ENCODE measurements at regions not wholly inside any gene's neighbourhood (a gene's known extent, or its start where the extent isn't known, plus 50 kb on each side); places are given as distances from the start of the nearest gene placed in this dataset.

DNA sequence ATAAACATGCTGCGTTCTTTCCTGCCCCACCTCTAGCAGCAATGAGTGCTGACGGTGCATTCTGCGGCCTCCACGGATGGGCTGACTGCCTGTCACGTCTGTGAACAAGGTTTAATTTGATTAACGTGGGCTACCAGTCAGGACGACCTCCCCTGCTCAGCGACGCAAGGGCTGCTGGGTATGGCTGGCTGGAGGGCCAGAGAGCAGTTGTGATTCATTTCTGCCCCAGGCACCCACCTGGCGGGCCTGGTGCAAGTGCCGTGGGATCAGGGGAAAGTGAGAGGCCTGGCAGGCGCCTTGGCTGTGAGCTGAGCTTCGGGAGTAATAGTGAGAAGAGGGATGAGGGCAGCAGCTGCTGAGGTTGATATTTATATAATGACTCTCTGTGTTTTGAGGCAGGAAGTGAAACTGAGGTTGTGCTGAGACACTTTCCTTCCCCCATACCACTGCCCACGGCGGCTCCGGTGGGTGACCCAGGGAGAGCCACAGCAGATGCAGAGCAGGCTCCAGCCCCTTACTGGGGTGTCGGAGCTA, 190.4 kb upstream of the BCL6 start:
- no peak for DNase-seq

DNA sequence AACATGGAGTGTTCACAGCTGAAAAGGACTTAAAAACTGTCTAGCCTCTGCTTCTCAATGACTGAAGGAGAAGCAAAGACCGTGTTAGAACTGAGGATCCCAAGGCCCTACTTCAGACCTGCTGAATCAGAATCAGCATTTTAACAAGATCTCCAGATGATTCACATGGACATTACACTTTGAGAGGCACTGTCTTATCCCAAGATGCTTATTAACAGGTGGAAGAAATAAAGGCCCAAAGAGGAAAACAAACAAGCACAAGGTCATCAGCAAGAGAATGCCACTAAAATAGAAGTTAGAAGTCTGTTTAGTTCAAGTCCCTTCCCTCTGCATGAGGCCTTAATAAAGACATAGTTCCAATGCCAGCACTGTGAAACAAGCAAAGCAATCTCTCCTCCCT, 191.4 kb upstream of the BCL6 start:
- no peak for DNase-seq

DNA sequence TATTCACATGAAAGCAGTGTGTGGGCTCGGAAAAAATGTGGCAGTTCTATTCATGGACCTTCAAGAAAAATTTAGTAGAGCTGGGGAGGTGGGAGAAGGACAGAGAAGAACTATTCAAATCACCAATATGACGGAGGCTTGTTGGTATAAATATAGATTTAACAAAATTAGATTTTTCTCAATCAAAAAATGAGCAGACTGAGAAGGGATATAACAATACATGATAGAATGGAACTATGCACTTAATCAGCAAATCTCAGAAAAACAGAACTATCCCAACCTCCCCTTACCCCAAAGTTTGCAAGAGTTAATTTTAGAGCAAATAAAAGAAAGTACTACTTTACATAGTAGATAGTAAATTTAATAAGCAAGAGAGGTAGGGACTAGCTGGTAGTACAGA, 194.6 kb upstream of the BCL6 start:
- DNase-seq: no peak

DNA sequence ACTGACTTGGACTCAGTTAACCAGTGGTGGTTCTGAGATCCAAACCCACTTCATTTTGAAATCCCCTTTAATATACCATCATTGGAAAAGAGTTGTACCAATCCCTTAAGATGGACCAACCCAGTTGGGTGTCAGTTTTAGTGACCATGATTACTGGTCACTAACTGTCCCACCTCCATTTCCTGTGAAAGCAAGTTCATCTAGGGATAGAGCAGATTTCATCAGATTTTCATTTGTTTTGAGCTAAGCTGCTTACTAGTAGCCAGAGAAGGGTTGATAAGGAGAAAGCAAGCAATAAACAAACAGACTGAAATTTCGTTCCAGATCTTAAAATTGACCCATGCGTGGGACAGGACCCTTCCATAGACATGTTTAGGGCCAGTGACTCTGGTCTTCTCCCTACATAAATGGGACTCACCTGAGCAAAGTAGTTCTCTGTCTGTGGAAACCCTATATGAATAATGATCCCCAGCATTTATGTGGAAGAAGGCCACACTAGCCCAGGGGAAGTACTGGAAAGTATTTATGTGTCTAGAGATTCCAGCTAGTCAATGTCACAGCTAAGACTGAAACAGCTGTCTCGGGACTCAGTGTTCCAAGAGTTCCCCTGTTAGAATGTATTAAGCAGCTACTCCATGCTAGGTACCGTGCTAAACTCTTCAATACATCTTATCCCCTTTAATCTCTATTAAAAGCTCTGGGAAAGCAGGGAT, 196.0 kb upstream of the BCL6 start:
- no peak for DNase-seq

DNA sequence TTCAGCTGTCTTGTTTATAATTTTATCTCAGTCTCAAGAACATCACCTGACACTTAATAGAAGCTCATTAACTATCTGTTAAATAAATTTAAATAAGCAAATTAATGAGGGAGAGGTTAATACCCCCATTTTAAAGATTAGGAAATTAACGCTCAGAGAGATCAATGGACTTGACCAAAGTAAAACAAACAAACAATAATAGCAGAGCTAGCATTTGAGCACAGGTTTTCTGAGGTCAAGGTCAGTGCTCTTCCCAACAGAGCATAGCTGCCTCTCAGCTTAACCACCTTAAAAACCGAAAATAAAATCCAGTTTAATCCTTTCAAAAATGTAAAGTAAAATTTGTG, 196.6 kb upstream of the BCL6 start:
- no peak for DNase-seq

DNA sequence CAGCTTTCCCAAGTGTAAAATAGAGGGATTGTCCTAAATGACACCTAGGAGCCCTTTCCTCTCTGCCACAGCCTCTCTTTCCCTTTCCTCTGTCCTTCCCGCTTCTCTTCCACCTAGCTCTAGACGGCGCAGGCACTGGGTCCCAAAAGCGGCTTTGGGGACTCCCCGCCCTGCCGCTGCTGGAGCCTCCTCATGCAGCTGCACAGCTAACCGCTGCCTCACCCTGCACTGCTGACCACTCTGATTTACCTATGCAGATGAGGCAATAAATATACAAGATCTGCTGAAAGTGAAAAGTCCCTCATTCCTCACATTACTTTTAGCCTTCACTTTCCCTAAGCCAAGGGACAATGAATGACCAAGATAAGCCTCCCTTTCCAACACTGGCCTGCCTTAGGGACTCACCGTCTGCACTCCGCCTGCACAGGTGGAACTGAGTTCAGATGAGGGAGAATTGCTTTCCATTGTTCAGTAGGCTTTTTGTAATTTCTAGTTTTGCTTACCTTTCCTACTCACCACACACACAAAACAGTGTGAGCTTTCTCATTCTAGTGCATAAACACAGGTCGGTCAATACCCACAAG, 197.5 kb upstream of the BCL6 start:
- no peak for DNase-seq

DNA sequence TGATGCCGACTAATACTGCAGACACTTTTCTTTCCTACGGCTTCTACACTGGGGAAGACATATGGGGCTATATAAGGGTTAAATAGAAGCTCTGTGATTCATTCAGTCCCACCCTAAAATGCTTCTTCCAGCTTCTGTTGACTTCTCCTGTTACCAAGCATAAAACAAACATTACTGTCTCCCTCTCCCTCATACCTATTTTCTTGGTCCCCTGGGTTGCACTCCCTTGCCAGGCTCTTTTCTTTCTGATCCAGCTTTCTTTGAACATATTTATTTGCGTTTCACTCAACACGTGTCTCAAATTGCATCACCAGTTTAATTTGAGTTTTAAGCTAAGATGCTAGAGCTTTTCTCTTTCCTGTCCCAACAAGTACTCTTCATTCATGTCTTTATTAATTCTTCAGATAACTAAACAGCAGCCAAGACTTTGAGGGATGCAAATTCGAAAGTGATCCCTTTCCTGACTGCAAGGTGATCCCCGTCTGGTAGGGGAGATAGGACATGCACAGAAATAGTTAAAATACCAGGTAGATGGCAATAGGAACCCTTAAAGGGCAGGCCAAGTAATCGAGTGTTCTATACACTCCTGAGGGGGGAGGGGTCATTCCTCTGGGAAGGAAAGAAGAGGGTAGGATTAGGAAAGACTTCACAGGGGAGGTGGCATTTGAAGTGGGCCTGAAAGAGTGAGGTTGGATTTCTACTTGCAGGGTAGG, 198.6 kb upstream of the BCL6 start:
- peak; percentile 4 for DNase-seq

DNA sequence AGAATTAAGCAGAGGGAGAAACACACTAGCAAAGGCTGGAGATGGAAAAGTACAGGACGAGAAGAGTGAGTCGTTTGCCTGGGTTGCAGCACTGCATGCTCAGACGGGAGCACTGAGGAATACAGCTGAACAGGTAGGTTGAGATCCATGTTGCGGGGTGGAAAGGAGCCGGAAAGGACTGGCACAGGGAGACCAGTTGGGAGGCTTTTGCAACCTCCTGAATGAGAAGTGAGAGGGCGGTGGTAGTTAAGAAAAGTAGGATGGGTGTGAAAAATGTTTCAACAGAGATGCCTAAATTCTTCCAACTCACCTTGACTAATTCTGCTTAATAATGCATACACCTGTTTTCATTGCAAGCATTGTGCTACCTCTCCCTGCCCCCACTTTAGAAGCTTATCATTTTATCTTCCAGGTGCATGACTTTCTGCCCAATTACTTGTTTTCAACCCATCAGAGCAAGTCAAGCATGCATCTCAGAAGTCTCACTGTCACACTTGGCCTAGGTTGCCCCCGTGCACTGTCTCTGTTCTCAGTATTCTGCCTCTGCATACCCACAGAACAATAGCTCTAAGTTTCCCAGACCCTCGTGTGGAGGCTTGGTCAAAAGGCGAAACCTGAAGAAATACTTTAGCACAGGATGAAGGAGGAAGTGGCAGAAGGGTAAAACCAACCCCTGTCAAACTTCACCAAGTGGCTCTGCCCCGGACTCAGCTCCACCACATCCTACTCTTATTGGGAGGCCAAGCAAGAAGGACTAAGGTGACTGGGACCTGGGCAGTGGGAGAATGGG, 199.3 kb upstream of the BCL6 start:
- DNase-seq: no peak

DNA sequence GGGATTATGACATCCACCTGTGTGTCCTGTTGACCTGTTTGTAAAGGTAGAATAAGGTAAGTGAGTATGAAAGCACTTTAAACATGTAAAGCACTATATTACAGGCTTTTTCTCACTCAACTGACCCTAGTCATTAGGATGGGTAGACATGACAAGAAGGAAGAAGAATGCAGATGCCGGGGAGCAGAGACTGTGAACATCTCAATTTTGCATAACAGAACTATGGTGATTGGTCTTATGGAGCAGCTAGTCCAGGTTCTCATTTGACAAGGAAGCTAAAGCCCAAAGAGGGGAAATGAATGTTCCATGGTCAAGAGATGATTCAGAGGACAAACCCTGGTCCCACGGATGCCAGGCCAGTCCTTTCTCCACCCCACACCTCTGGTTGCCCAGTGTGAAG, 200.1 kb upstream of the BCL6 start:
- DNase-seq: no peak

DNA sequence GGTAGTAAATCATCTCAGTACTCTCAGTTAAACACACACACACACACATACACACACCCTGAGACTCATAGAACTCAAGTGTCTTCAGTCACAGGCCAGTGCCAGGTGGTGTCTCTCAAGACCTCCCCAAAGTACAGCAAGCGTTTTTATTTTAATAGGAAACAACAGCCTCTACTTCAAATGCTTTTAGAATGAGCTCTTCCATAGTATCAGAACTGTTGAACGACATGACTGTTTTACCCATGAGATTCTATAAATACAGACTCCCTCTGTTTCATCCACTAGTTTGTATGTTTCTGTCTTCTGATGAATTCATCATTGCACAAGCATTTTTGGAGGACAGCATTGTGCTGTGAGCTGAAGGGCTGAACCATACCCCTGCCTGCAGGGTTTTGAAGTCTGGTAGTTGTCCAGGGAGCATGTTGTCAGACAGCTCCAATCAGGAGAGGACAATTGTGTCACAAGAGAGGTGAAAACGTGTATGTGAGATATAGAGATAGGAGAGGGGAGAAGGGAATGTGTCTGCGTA, 201.0 kb upstream of the BCL6 start:
- peak; percentile 3 for DNase-seq

DNA sequence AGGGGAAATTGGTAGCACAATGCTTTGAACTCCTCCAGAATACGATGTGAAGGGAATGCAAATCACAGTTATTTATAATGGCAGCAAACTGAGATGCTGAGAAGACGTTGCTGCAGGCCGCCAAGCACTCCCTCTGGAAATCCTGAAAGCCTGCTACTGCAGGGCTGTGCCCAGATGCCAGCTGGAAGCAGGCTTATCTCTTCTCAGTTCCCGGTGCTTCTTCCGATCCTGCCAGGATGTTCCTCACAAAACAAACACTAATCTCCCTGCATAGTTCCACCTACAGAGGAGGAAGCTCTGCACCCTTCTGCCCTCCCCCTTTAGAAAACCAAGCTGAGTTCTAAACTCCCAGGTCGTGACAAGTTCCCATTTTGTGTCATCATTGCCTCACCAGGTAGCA, 201.7 kb upstream of the BCL6 start:
- no peak for DNase-seq

DNA sequence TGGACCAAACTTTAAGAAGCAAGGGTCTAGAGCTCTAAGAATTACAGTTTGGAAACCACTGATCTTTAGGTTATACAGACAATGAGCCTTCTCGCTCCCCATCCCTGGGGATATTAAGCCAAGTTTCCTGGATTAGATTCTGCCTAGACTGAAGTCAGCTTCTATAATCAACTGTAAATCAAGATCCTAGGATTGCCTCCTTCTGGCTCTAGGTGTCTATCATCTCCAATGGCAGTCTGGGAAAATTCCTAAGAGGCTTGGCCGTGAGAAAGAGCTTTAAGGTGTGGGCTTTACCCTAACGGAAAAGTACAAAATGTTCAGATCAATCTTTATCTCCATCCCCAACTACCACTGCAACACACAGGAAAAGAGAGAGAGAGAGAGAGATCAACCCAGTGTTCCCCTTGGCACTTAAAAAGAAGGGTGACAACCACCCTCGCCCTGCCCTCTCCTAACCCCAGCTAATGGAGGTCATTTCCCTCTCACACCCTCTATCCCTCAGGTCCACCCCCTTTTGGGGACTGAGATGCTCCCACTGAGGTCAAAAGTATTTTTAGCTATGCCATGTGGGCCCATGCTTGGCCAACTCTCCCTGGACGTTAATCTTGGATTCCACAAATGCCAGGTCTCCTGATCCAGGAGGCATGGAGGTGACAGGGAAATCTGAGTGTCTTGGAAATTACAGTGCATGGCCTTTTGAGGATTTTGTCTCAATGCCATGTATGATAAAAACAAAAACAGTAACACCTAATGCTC, 202.8 kb upstream of the BCL6 start:
- no peak for DNase-seq

DNA sequence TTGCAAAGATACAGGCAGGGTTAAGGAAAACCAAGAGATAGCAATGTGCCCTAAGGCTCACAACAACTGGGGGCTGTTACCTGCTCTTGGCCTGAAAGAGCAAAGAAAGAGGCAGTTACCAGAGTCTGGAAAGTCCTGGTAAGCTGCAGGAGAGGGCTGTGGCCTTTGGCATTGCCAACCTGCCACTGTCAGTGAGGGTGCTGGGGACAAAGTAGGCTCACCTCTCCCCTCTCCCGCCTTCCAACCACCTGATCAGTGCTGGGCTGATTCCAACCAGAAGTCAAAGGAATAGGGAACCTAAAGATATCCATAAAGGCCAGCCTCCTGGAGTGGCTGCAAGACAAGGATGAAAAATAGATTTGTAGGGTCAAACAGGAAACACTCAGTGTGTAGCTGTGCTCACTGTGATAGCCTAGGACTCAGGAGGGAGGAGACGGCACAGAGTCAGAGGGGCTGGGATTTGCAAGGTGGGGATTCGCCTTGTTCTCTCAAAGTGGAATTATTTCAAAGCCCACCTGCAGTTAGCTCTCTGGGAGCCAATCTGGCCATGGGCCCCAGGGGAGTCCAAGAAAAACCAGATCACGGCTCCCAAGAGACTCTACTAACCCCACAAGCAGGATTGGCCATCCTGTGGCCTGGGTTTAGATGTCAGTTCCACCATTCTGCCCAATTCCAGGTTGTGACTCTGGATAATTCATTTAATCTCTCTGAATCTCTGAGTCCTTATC, 204.0 kb upstream of the BCL6 start:
- no peak for DNase-seq

DNA sequence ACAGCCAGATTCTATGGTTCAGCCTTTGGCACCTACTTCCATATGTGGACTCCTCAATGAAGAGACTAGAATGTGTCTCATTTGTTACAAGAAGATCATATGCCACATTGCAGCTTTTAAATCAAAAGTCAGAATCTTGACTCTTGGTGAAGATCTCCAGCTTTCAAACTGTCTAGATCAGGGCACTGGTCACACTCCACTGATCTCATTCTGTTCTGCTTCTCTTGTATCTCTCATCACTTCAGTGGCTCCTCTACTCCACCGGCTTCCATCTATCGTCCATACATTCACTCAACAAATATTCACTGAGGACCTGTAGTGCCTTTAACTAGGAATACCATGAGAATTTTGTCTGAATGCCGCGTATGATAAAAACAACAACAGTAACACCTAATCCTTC, 203.3 kb upstream of the LPP start:
- DNase-seq: no peak

DNA sequence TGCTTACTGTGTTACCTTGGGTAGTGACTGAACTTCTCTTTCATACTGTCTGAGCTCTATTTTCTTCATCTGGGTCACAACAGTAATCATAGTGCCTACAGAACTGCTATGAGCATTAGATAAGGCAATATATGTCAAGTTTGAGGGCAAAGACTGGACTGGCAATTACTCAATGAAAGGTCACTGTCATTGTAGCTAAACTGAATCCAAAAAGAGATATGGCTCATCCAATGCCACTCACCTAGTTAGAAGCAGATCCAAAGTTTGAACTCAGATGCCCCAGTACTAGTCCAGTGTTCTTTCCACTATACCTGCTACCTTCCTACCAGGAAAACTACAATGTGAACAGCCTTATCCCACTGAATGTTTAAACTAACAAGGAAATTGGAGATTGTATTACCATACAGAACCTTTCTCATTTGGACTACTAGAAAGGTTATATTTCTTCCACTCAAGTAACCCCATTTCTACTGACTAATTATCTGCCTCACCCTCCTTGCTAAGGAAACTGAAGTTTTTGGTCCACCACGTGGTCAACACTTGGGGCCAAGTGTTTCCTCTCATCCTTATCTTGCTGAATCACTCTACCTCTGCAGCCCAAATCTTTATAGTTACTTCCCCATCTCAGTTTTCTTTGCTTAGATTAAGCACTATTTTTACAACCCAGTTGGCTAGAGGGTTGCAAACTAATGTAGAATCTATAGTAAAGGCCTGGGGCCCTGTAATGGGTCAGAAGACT, 202.3 kb upstream of the LPP start:
- no peak for DNase-seq

DNA sequence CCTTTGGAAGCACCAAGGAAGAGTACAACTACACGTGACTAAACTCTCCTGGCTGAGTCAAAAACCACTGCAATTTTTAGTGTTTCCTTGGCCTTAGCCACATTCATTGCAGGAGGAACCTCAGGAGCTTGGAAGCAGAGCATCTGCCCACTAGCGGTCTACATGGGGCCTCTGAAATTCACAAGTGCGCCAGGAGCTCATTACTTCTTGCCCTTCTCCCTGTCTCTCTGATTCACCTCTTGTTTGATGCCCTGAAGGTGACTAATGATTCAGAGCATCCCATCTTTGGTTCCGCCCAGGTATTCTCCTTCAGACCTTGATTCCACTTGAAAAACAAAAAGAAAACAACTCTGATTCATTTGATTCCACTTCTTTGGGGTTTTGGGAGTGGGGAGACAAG, 201.1 kb upstream of the LPP start:
- DNase-seq: no peak

DNA sequence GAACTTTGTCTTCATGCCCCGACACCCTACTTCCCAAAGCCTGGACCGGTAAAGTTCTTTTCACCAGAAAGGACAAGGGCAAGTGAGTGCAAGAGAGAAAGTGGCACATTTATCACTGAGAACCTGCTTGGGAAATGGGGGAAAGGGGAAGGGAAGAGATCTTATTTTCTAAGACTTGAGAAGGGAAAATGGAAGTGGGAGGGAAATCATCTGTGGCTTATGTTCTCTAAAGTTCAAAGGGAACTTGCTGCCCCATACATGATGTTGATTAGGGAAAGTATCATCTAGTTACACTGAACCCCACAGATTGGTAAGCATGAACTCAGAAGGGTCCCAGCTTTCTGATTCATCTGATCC, 199.5 kb upstream of the LPP start:
- no peak for DNase-seq

DNA sequence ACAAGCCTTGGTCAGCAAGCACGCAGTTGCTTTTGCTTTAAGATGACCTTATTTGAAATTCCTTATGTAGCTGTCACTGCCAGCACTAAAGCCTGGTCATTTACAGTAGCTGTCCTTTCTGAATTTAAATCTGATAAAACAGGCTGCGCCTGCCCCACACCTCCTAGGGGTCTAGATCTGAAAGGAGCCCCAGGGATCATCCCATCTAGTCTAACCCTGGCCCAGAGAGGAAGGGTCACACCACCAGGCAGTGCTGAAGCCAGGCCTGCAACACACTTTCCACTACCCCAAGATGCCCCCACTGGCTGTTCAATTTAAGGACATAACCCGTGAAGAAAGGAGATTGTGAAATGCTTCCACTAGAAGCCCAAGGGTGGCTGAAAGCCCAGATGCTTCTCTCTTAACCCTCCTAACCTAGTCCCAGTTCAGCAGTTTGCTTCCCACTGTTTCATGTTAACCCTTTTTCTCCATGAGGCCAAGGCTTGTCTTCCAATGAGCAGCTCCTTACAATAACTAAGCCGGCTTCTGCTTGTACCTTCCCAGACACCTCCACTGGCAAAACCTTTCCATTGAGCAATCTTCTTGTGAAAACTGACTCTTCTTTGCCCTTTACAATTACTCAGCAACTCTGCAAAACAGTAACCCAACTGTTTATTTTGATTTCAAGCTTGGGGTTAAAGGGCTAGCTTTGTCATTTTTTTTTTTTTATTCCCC, 198.9 kb upstream of the LPP start:
- DNase-seq: no peak

DNA sequence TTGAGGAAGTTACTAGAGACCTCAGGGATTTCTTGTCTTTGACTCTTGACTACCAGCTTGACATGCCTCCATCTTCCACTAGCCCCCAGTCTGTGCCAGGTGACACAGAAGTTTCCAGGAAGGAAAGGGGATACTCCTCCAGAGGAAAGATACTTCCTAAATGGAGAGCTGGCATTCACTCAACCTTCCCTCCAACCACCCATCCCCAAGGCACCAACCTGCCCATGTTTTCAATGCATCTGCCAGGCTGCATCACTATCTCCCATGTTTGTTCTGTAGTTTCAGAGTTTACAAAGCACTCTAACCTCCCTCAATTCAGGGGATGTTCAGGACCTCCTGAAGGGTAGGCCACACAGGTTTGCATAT, 198.4 kb upstream of the LPP start:
- DNase-seq: no peak

DNA sequence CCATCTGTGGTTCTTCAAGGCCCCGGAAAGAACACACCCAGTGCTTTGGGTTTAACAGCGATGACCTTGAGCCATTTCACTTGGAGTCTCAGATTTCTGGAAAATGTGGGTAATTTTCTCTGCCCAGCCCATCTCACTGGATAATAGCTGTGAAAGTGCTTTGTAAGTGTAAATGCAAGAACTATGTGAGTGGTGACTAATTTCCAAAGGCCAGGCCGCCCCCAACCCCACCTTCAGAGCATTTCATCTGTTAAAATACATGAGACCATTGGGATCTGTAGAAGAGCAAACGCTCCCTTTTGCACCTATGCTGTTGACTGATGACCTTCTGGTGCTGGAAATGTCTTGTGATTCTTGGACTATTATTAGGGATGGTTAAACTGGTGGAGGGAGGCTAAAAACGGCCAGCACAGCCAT, 196.8 kb upstream of the LPP start:
- DNase-seq: no peak

DNA sequence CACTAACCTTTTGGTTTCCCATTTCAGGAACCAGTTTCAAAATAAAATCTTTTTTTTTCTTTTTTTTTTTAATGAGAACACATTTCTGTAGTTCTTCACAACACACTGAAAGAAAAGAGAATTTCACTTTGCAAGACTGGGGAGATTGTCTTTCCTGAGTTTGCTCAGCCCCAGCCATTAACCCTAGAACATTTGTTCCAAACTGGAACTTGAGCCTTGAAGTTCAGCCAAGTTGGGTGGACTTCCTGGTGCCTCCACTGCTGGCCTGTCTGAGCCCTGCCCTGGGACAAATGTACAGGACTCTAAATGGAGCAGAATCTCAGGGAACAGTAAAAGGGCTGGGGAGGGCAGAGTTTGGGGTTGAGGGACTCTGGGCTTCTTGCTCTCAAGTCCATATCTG, 196.4 kb upstream of the LPP start:
- DNase-seq: no peak

All from NCI-H2029 treated with DMSO at 0.1 percent for 48 hours (cell line).